Dermis blood vessel endothelial cell (primary cell): ENCODE measurements at regions not wholly inside any gene's neighbourhood (a gene's known extent, or its start where the extent isn't known, plus 50 kb on each side); places are given as distances from the start of the nearest gene placed in this dataset.

Experiments used
- DNase-seq: peaks from one replicate; pipeline ENCODE4 v3.0.0; 2010

DNA sequence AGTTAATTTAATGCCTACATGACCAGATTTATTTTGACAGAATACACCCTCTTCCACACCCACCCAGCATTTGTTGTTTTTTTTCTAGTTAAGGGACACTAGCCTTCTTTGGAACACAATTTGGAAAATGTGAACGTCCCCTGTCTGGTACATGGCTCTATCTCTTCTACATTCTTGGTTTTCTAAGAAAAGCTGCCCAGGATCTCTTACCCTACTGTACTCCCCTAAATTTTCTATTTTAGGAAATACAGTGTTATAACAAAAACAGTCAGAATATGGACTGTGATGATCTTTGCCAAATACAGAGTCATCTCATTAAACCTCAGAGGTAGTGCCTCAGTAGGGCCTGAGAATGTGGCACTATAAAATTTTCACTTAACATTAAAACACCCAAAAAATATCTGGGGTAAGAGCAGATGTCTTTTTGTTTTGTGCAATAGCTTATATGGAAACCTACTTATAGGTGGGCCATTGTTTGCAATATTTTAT lies 93.1 kb upstream of the SPON1 start:
- no peak for DNase-seq

DNA sequence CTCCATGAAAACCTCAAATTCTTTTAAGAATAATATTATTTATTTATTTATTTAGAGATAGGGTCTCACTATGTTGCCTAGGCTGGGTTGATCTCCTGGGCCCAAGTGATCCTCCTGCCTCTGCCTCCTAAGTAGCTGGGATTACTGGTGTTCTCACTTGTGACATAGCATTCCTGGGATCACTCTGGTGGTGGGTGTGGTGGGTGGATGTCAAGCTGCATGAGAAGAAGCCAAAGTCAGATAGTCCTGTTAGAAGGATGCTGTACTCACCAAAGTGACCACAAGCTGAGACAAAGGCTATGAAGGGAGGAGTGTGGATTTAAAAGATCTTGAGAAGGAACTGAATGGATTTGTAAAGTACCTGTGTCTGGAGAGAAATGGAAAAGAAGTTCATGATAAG lies 87.9 kb upstream of the SPON1 start:
- no peak for DNase-seq

DNA sequence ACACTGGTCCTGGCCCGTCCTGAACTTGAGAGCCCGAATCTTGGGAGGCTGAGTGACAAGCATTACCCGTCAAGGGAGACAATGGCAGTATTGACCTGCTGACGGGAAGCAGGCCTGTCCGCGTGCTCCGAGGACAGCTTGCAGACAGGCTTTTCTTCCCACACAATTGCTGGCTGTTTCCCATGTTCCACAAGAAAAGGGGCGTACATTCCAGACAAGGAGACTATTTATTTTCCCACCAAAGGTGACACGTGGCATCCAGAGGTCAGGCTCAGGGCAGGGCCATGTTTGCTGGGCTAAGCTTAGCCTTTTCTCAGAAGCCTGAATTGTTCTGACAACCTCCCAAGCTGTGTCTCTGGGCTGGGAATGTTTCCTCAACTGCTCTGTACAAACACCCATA lies 86.9 kb upstream of the SPON1 start:
- DNase-seq, result no peak

DNA sequence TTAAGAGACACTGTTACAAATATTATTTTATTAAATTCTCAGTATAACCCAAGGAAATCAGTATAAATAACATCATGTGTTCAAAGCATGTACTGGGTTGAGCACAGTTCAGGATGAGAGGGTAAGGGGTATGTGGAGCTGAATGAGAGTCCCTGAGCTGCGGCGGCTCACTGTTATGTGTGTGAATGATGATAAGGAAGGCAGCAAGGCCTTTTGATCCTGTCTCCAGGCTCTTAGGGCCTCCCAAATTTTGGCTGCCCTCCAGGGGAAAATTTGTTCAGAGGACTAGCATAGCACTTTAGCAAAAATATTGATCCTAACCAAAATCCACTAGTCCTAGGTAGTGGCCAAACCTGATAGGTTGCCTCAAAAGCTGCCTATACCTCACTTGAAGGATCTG lies 86.1 kb upstream of the SPON1 start:
- no peak for DNase-seq

DNA sequence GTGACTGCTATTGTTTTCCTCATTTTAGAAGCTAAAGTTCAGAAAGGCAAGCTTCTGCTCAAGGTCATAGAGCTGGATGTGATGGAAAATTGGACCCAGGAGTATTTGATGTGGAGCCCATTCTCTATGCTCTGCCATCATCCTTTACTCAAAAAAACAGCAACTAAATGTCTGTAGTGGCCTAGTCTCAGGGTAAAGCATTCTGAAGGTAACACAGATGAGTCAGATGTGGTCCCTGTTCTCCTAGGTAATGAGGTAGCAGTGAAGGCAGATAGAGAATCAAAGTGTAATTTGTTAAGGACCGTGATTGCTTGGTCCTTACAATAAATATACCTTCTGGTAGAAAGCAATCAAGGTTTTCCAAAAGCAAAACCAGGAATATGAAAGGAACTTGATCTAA lies 84.4 kb upstream of the SPON1 start:
- no peak for DNase-seq

DNA sequence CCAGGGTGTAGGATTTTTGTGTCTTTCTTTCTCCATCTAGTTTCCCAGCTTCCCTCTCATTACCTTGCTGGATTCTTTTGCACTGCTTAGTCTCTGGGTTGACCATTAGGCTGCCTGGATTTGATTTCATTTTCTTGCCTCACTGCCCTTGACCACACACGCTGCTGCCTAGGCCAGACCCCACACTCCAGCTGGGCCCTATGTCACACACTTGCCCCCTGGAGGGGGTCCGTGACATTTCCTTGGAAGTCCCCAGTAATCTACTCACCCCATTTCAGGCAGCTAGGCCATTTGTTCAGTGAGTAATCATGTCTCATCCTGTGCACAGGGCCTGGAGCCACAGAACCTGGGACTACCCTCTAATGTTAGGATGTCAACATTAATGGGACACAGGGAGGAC lies 81.9 kb upstream of the SPON1 start:
- no peak for DNase-seq

DNA sequence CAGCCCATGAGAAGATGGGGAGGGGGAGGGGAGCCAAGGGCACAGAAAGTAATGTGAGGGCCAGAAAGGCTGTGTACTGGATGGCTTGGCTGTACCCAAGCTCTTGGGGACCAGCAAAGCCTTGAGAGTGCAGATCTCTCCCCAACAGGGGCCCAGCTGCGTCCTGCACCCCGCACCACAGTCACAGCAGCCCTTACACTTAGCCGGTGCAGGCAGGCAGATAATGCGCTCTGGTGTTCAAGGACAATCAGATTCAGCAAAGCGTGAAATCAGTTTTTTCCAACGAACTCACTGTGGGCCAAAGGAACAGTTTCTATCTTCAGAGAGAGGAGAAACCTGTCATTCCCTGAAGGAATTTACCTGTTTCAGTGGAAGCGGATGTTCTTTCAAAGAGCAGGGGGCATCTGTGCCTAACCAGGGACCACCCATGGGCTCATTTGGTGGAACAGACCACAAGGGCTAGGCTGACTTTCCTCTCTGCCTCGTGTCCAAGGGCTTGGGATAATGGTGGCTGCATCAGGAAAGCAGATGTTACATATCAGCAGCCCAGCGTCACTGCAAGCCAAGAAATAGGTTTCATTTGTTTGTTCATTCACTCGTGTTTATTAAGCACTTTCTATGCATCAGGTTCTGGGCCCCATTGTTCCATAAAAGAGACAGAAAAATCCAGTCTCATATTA lies 81.2 kb upstream of the SPON1 start:
- no peak for DNase-seq

DNA sequence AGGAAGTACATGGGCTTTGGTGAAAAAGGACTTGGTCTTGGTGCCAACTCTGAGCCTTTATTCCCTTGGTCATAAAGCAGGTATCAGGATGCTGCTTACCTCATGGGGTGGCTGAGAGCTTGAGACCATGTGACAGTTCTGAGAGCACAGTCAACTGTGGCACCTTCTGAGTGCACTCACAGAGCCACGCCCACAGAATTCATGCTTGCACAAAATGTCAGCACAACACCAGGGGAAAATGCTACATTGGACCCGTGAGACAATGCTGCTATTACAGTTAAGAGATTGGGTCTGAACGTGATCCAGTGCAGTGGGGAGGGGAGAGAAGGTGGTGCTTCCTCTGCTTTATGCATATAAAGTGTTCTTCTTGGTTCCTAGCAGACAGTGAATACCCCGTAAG lies 79.5 kb upstream of the SPON1 start:
- DNase-seq, result no peak

DNA sequence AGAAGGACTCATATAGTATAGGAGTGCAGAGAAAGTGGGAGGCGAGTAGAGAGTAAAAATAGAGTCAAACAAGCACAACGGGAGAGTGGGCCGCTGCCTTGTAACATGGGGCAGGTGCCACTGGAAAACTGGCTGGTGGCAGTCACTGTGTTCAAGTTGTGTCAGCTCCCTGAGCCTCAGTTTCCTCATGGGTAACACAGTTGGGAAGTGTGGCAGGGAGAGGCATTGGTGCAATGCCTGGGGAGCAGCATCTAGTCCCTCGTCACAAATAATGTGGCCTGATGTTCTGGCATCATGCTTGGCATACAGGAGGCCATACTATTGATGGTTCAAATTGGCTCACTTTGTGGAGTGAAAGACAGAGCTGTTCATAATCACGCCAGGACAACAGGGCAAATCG lies 78.9 kb upstream of the SPON1 start:
- DNase-seq, result no peak

DNA sequence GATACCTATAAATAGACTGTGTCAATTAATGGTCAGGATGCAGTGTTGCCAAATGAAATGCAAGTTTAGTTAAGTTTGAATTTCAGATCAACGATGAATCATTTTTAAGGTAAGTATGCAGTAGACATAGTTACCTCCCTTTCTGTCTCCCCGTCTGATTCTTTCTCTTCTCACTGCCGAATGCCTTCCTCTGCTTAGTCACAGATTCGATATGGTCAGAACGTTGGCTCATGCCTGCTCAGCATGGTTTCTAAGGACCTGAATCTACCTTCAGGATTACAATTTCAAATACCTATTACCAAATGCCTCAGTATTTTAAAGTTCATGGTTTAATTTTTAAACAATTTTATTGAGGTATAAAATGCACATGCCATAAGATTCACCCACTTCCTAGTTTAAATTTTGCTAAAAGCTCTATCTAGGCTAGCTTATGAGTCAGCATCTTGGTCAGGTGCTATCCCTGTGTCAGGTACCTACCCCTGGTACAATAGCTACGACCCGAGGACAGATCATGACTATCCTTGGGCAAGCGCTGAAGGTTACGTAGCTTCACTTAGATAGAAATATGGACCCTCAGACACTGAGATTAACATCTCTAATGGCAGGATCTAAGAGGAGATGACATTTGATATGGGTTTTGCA lies 78.2 kb upstream of the SPON1 start:
- DNase-seq, result no peak

DNA sequence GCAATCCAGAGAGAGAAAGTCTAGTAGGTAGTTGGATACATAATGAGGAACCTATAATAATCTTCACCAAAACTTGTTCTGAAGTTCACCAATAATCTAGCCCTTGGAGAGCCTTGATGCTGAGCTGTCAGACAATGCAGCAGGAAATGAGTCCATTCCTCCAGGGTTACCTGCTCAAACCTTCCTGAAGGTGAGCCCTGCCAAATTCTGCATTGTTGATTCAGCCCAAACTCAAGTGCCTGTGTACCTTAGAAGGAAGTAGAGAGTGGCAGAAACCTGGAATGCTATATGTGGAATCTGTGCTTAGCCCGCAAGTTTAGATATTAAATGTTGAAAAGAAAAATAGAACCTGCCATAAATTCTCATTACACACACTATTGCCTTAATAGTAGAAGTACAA lies 77.4 kb upstream of the SPON1 start:
- DNase-seq, result no peak

DNA sequence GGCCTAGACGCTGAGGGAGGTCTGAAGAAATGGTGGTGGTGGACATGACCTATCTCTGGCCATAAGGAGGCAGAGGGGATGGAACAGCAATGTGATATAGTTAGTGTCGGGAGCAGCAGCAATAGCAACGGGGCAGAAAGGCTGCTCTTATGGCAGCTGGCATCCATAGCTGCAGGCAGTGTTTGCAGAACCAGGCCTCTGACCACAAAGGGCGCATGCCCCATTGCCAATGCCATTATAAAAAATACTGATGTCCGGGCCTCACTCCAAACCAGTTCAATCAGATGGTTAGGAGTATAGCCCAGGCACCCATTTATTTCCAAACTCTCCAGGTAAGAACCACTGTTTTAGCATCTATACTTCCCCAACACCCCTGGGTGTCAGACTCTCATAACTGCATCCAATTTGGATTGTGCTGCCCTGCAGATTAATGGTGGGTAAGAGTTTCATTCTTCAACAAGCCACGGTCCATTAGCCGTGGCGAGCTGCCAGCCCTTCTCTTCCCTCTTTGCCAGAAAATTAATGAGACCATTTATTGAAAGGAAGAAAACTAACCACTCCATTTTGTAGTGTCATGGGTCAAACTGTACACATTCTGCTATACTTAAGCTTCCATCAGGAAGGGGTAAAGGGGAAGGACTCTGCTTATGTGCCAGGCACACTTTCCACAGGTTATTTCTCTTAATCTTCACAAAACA lies 72.8 kb upstream of the SPON1 start:
- no peak for DNase-seq

DNA sequence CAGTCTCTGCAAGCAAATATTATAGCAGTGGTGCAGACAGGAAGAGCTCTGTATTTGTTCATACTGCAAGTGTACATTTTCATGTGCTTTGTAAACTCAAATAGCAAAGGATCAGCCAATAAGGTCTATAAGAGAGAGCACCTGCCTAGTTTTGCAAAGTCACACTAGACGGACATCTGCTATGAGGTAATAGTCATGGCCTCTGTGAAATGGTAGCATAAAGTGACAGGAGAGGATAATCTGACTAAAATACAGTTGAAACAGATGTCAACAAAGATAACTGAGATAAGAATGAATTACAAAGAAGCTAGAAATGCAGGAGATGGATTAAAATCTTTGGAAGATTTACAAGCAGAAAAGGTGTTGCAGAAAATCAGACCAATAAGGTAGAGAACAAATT lies 70.6 kb upstream of the SPON1 start:
- DNase-seq, result no peak

DNA sequence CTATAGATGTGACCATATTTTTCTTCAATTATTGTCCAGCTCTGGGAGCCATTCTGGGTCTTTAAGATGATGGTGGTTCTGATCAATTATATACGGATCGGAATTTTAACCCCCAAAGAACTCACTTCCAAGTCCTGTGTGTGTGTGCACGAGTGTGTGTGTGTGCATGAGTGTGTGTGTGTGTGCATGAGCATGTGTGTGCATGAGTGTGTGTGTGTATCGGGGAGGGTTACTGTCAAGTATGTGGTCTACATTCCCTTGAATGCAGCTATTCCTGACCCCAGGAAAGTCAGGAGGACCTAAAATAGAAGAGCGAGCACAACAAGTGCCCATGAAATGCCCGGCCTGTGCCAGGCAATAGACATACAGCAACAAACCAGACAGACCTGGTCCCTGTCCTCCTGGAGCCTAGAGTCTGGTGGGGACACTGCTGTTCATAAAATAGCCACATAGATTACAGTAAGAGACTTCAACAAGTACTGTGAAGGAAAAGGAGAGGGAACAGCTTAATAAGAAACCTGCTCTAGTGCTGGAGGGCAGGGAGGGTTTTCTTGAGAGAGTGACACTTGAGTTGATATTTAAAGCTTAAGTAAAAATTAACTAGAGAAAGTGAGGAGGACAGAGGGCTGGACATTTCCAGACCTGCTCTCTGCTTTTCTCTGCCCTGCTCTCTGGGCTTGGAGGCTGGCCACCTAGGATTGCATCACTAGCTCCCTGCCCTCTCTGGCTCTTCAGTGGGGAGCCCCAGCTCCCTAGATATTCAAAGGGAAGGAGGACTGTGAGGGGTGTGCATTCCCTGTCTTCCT lies 66.1 kb upstream of the SPON1 start:
- DNase-seq, result no peak

DNA sequence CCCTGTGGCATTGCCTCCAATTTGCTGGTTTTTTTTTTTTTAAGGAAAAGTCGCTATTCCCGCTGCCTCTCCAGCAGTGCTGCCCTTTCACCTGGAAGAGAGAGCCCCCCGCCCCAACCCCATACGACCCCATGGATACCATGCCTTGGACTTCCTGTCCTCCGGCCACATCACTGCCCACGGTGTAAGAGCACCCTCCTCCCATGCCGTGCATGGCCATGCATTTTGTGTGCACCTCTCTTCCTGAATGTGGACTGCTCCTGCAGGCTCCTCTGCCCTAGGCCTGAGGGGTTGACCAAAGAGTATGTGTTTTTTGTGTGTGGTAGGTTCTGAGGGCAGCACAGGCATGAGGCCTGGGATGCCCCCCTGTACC lies 65.6 kb upstream of the SPON1 start:
- DNase-seq, result no peak

DNA sequence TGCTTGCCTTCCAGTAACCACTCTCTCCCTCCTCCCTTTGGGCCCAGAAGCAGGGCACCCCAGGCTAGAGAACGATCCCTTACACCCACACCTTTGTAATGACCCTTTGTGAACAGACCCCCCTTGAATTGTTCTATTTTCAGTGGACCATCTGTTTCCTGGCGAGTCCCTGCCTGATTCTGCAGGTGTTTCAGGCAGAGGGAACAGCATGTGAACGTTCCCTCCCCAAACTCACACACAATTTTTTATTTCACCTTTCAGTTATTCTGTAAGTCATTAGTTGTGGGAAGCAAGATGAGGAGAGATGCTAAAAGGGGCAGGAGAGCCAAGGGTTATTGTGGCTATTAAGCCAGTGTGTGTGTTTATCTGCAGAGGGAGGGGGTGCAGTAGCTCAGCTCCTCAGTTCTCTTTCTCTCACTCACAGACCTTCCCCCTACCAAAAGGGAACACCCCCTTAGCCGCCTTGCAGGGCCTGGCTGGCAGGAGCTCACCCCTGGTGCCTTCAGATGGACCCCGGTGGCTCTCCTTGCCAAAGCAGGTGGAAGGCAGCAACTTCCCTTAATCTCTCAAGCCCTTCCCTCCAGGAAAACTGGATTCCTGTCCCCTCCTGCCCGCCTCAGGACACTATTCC lies 64.8 kb upstream of the SPON1 start:
- no peak for DNase-seq

DNA sequence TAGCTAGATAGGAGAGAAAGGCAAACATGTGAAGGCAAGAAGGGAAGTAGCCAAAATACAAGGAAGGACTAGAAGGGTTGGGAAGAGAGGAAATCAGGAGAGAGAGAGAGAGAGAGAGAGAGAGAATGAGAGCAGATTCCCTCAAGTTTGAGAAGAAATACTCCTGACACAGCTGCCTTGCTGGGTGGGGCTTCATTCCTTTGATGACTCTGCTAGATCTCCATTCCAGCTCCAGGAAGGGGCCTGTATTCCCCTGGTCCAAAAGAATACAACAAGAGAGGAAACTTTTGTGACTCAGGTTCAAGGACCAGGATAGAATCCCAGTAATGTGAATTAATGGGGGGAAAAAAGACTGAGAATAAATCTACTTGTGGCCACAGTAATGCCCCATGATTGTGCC lies 62.9 kb upstream of the SPON1 start:
- DNase-seq, result no peak

DNA sequence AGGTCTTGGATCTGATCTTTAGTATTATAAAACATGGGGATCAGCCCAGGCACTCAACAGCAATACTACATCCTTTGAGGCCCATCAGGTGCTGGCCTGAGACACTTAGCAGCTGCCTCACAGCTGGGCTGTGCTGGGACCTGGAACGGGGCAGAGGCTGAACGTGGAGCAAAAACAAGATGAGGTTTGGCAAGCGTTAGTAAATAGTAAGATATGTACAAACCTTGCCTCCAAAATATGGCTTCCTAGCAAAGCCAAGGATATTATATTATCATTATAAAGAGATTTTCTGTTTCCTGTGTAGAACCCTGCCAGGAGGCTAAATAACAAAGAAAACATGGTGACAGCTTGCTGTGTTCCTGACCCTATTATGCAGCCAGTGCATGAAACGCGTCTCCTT lies 60.0 kb upstream of the SPON1 start:
- no peak for DNase-seq

DNA sequence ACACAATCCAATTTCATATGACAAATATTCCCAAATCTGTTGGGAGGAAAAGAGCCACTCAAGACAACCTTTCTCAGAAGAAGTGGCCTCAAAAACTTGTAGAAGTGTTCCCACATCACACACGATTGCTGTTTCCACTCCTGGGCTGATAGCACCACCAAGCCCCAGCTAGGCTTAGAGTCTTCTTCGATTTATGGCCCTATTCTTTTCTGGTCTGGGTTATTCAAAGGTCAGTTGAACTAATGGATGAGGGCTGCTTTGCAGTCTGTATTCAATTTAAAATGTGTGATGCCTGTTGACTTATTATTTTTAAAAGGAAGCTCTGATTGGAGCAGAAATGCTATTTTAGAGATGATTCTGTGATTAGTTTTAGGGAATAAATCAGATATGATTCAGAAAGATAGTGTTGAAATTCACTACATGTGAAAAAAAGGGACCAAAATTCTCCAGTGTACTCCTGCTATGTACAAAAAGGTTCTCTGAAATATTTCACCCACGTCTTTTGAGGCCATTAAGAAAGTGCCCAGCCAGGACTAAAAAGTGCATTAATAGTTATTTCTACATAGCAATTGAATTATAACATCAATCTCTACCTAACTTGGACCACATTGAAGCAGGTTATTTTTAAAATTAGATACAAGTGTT lies 57.3 kb upstream of the SPON1 start:
- DNase-seq, result no peak

DNA sequence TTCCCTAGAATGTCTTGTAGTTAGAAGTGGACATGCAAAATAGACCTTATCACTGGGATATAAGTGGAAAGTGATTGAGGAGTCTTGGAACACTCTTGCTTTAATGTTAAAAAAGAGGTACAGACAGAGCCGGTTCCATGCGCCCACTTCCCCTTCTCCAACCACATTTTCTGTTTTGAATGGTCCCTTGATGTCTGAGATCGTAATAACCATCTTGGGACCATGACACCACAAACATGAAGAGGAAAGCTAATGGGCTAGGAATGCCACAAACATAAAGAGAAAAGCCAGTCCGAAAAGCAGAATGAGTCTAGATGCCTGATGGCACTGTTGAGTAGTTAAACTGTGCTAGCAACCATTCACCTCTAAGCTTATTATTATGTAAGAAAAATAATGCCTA lies 54.8 kb upstream of the SPON1 start:
- DNase-seq, result no peak

DNA sequence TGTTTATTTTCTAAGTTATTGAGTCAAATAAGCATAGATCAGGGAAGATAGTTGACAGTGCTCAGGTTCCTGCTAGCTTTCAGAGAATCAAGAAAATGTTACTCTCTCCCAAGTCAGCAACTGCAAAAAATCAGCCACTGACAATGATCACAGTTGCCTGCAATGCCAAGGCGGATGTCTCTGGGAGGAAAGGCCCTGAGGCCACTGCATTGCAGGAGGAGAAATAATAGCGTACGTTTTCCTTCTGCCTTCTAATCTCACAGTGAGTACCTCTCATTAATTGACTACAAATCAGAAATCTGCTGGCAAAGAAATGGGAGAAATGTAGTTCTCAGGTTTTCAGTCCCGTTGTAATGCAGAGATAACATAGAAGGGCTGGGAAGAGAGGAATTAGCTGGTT lies 54.0 kb upstream of the SPON1 start:
- no peak for DNase-seq
